PFSK-1 (cell line): ENCODE measurements at regions not wholly inside any gene's neighbourhood (a gene's known extent, or its start where the extent isn't known, plus 50 kb on each side); places are given as distances from the start of the nearest gene placed in this dataset.

Experiments used
- FOXP2 ChIP-seq: optimal IDR thresholded peaks from 2 replicates; pipeline ENCODE3; 2011; ENCODE audit warnings: borderline replicate concordance, control low read depth, inconsistent platforms; ENCODE audit not compliant: insufficient read depth; ENCODE audit errors: extremely low read length, extremely low read depth
- POLR2AphosphoS5 ChIP-seq: IDR thresholded peaks from 2 replicates; pipeline ENCODE4 v1.6.1; 2012; ENCODE audit warnings: low read depth, mild to moderate bottlenecking, control low read depth, low read length, moderate library complexity
- REST ChIP-seq, 2 experiments: IDR thresholded peaks; 2 replicates each; pipeline versions ENCODE4 v1.6.1 to v1.8.0; 2011 to 2012; ENCODE audit warnings: low read depth in 2 of 2, low read length in 2 of 2, control low read depth in 1 of 2, inconsistent platforms in 1 of 2, mild to moderate bottlenecking in 1 of 2, moderate library complexity in 1 of 2; ENCODE audit not compliant: insufficient read depth in 1 of 2
- SIN3A ChIP-seq: IDR thresholded peaks from 2 replicates; pipeline ENCODE4 v1.6.1; 2012; ENCODE audit warnings: mild to moderate bottlenecking, low read length, moderate library complexity, borderline replicate concordance; ENCODE audit not compliant: insufficient read depth

GRCh38 chr5:39520232-39520572, 95.4 kb upstream of the DAB2 start:
- TF ChIP-seq REST (IDR thresholded peaks at IDR 0.05; ENCODE audit: insufficient read depth in 1 of 2, low read depth in 2 of 2, low read length in 2 of 2) (peak in 1 of 2 experiments; percentile 23; a peak in 1 of 4 replicates), POLR2AphosphoS5 (no peak), FOXP2 (no peak), SIN3A (peak; percentile 76; the same call in 1 of the 2 replicates)
